ENCODE measurements at regions not wholly inside any gene's neighbourhood (a gene's known extent, or its start where the extent isn't known, plus 50 kb on each side); places are given as distances from the start of the nearest gene placed in this dataset.

DNA sequence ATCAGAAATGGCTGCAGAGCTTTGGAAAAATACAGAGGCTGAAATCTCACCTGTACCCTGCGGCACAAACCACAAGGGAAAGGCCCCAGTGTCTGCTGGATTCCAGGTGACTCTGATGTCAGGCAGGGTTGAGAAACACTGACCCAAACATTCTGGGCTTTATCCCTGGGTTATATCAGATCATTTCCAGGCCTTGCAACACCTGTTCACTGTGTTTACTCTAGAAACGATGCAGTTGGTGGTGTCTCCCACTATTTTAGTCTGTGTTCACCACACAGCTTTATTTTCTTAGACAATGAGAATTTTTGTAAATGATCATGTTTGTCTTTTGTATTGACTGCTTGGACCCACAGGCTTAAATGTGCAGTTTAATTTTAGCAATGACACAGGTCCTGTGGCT lies 151.5 kb upstream of the SDK2 start:
- Mint-ChIP-seq H3K27ac (no peak overlapping the region), H3K4me3 (no peak overlapping the region), H3K4me1 (ENCODE audit: low read depth) (no peaks in the 10 kb centered on the region), H3K36me3 (ENCODE audit: low read depth) (no peaks in the 10 kb centered on the region), H3K27me3 (no peaks in the 10 kb centered on the region), H3K9me3 (no peaks in the 10 kb centered on the region)
- intact Hi-C loops (cut with micrococcal nuclease) = no loop called here
- ChIA-PET POLR2A (no interaction called here), CTCF (no interaction called here)
- ATAC-seq = no peak
- TF ChIP-seq, protein P1, sequence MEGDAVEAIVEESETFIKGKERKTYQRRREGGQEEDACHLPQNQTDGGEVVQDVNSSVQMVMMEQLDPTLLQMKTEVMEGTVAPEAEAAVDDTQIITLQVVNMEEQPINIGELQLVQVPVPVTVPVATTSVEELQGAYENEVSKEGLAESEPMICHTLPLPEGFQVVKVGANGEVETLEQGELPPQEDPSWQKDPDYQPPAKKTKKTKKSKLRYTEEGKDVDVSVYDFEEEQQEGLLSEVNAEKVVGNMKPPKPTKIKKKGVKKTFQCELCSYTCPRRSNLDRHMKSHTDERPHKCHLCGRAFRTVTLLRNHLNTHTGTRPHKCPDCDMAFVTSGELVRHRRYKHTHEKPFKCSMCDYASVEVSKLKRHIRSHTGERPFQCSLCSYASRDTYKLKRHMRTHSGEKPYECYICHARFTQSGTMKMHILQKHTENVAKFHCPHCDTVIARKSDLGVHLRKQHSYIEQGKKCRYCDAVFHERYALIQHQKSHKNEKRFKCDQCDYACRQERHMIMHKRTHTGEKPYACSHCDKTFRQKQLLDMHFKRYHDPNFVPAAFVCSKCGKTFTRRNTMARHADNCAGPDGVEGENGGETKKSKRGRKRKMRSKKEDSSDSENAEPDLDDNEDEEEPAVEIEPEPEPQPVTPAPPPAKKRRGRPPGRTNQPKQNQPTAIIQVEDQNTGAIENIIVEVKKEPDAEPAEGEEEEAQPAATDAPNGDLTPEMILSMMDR (IDR thresholded peaks at IDR 0.05) = no peak
- no peak for DNase-seq

DNA sequence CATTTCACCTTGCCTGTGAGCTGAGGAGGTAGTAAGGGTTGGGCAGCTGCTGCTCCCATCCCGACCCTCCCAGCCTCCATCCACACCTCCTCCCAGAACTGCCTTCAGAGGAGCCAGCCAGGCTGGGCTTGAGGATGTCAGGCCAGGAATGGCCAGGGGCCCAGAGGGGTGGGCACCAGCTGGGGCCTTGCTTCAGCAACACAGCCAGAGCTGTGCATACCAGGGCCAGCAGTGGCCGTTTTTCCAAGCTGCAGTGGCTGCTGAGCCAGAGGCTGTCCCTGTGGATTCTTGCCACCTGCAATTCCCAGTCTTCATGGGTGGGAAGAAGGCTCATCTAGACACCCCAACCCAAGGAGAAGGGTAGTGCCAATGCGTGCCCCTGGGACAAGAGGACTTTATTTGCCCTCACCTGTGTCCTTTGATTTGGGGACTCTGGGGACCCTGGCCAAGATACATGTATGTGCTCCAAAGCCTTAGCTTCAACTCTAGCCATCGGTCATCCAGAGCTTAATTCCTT lies 153.4 kb upstream of the SDK2 start:
- Mint-ChIP-seq H3K4me3 (no peak overlapping the region), H3K27me3 (no peaks in the 10 kb centered on the region), H3K36me3 (ENCODE audit: low read depth) (no peaks in the 10 kb centered on the region), H3K27ac (no peak overlapping the region), H3K4me1 (ENCODE audit: low read depth) (peaks cover 3% of the 10 kb centered on the region), H3K9me3 (no peaks in the 10 kb centered on the region)
- CTCF ChIA-PET = no interaction called here
- intact Hi-C loops (cut with micrococcal nuclease) = no loop called here
- TF ChIP-seq, protein P1 (IDR thresholded peaks at IDR 0.05) = no peak
- POLR2A ChIA-PET = no interaction called here
- no peak for DNase-seq
- no peak for ATAC-seq

DNA sequence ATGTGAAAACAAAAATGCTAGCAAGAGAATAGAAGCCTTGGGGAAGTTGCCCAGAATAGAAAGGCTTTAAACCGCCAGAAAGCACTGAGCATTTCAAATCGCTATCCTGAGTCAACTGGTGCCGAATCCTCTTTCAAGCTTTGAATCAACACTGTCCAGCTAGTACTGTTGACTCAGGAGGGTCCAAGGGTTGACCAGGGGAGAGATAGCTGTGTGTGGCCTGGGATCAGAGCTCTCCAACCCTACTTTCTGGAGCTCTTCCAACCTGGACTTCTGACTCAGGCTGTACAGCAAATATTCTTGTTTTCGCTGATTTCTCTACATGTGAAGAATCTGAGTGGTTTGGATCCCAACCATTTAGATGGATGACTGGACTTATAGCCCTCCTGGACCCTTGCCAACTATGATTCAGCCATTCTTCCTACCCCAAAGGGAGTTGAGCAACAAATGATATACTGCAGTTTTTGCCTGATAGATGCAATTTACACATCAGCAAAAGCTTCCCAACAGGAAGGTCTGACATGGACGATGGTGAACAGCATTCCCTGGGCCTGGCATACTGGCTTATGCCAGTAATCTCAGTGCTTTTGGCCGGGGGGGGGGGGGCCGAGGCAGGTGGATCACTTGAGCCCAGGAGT lies 154.0 kb upstream of the SDK2 start:
- Mint-ChIP-seq H3K4me3 (no peak overlapping the region), H3K36me3 (ENCODE audit: low read depth) (no peaks in the 10 kb centered on the region), H3K4me1 (ENCODE audit: low read depth) (peaks cover 3% of the 10 kb centered on the region), H3K27ac (no peak overlapping the region), H3K9me3 (peaks cover 4% of the 10 kb centered on the region), H3K27me3 (no peaks in the 10 kb centered on the region)
- POLR2A ChIA-PET = no interaction called here
- DNase-seq (no peak), ATAC-seq (no peak)
- intact Hi-C loops (cut with micrococcal nuclease) = no loop called here
- CTCF ChIA-PET = no interaction called here
- TF ChIP-seq, protein P1 (IDR thresholded peaks at IDR 0.05) = no peak

DNA sequence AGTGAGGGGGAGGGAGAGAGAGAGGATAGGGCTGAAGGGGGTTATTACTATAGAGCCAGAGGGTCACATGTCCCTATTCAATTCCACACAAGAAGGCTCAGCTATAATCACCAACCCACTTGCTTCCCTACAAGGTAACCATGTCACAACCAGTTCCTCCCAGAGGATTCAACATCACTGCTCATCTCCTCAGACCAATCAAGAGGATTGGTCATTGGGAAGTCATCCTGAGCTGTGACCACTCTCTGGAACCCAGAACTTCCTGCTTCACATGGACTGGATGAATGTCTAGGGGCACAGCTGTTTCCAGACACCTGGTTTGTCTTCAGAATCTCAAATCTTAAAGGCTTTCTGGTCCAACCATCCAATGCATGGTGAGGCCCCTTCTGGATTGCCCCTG lies 154.9 kb upstream of the SDK2 start:
- DNase-seq (no peak), ATAC-seq (no peak)
- no peaks in the 10 kb centered on the region for H3K27me3 Mint-ChIP-seq
- CTCF ChIA-PET = no interaction called here
- intact Hi-C loops (cut with micrococcal nuclease) = no loop called here
- H3K36me3 Mint-ChIP-seq (ENCODE audit: low read depth) = no peaks in the 10 kb centered on the region
- peaks cover 4% of the 10 kb centered on the region for H3K9me3 Mint-ChIP-seq
- no peak overlapping the region for H3K4me3 Mint-ChIP-seq
- no peak overlapping the region for H3K27ac Mint-ChIP-seq
- TF ChIP-seq, protein P1 (IDR thresholded peaks at IDR 0.05) = no peak
- peaks cover 3% of the 10 kb centered on the region for H3K4me1 Mint-ChIP-seq (ENCODE audit: low read depth)
- POLR2A ChIA-PET = interaction anchor here (0.9 kb wide), 1 partner anchor 40 kb away, joined by 4 read pairs; no protein-coding TSS in a partner anchor

DNA sequence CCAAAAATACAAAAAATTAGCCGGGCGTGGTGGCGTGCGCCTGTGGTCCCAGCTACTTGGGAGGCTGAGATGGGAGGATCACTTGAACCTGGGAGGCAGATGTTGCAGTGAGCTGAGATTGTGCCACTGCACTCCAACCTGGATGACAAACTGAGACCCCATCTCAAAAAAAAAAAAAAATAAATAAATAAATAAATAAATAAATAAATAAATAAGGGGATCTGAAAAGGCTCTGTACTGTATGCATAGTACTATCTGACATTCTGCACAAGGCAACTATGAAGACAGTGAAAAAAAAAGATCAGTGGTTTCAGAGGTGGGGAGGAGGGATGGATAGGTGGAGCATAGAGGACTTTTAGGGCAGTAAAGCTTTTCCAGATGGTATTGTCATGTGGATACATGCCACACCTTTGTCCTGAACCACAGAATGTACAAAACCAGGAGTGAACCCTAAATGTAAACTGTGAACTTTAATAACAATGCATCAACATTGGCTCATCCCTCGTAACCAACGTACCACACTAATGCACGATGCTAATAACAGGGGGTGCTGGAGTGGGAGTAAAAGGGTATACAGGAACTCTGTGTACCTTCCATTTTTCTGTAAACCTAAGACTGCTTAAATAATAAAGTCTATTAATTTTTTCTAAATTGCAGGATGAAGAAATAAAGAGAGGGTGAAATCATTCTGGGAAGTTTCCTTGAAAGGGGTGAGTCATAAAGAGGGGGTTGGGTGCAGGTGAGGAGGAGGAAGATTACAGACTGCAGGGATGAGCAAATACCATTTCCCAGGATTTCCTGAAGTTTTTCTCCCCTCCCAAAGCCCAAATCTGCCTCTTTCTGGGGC lies 155.8 kb upstream of the SDK2 start:
- ATAC-seq = no peak
- Mint-ChIP-seq H3K27me3 (no peaks in the 10 kb centered on the region), H3K9me3 (peaks cover 4% of the 10 kb centered on the region), H3K4me3 (no peak overlapping the region), H3K27ac (no peak overlapping the region), H3K4me1 (ENCODE audit: low read depth) (peaks cover 3% of the 10 kb centered on the region), H3K36me3 (ENCODE audit: low read depth) (no peaks in the 10 kb centered on the region)
- DNase-seq = no peak
- TF ChIP-seq, protein P1 (IDR thresholded peaks at IDR 0.05) = no peak
- CTCF ChIA-PET = no interaction called here
- POLR2A ChIA-PET = no interaction called here
- intact Hi-C loops (cut with micrococcal nuclease) = no loop called here

Data from activated CD8-positive, alpha-beta T cell treated with anti-CD3 and anti-CD28 coated beads for 36 hours (primary cell).